ENCODE measurements at regions not wholly inside any gene's neighbourhood (a gene's known extent, or its start where the extent isn't known, plus 50 kb on each side); places are given as distances from the start of the nearest gene placed in this dataset.

DNA sequence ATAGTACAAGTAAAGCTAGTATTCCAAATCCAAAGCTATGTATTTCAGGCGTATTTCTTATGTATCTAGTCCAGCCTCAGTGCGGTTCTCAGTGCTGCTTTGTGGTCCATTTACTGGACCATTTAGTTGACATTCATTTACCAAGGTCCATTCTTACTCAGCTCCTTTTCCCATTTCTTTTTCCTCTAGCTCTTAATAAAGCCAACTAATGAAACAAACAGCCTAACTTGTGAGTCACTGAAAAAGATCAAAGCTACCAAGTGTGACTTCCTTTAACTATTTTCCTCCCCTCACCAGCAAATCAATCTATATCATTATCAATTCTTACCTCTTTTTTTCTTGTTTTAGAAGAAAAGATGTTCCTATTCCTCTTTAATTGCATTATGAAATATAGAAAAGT is 64.0 kb downstream of the CYB561 start:
- DNase-seq (ENCODE audit: low spot score), result no peak

All from HuH-7 (cell line).